ENCODE measurements at regions not wholly inside any gene's neighbourhood (a gene's known extent, or its start where the extent isn't known, plus 50 kb on each side); places are given as distances from the start of the nearest gene placed in this dataset.

DNA sequence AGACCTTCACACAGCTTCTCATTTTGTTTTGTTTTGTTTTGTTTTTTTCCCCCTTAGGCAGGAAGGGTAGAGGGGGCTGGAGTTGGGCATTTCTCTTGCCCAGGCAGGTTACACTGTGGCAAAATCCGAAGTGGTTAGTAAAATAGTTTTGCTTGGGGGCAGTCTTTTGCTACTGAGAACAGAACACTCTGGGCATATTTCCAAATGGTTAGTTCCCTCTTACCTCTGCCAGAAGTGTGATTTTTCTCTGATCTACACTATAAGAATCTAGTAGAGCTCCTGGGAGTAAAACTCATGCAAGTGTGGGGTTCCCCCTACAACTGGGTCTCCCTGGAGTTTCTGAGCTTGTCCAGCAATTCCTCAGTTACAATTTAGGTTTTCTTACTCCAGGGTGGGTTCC is 61.7 kb downstream of the NPS start:
- ATAC-seq (no peak), DNase-seq (no peak)
- Histone ChIP-seq H3K27ac (no peak overlapping the region), H3K27me3 (peaks cover 0 to 5% (median 0%) of the 10 kb centered on the region in 7 donors), H3K4me3 (no peak overlapping the region), H3K4me1 (no peaks in the 10 kb centered on the region), H3K9me3 (peaks cover 0 to 7% (median 0%) of the 10 kb centered on the region in 11 donors), H3K36me3 (no peaks in the 10 kb centered on the region)
- intact Hi-C loops (cut with DNase I), result no loop called here
- TF ChIP-seq, protein P1, sequence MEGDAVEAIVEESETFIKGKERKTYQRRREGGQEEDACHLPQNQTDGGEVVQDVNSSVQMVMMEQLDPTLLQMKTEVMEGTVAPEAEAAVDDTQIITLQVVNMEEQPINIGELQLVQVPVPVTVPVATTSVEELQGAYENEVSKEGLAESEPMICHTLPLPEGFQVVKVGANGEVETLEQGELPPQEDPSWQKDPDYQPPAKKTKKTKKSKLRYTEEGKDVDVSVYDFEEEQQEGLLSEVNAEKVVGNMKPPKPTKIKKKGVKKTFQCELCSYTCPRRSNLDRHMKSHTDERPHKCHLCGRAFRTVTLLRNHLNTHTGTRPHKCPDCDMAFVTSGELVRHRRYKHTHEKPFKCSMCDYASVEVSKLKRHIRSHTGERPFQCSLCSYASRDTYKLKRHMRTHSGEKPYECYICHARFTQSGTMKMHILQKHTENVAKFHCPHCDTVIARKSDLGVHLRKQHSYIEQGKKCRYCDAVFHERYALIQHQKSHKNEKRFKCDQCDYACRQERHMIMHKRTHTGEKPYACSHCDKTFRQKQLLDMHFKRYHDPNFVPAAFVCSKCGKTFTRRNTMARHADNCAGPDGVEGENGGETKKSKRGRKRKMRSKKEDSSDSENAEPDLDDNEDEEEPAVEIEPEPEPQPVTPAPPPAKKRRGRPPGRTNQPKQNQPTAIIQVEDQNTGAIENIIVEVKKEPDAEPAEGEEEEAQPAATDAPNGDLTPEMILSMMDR (IDR thresholded peaks at IDR 0.05), result no peak
- WGBS, 2 donors, result 78 to 79% methylated on average over 1 of the region's 1 CpG

DNA sequence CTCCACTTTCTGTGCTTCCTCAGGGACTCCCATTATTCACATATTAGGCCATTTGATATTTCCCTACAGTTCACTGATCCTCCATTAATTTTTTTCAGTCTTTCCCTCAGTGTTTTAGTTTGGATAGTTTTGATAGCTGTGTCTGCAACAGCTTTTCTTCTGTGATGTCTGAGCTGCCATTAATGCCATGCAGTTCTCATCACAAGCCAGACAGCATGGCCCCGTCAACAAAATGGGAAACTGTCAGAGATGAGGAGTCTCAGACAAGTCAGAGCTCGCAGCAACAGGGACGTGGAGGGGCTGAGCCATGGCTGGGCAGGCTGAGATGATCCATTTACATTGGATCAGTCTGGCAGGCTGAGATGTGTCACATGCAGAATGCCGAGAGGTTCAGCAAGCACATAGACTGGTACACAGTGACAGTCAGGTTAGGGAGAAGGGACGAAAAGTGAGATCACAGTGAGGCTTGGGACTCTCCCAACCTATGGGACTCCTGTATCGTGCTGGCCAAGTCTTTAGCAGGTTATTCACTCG is 65.4 kb downstream of the NPS start:
- ATAC-seq, result no peak
- no peak for DNase-seq
- TF ChIP-seq, protein P1 (IDR thresholded peaks at IDR 0.05), result no peak
- H3K27ac ChIP-seq, result no peak overlapping the region
- H3K36me3 ChIP-seq, result no peaks in the 10 kb centered on the region
- 57 to 59% methylated on average over 7 of the region's 7 CpGs for WGBS, 2 donors
- H3K27me3 ChIP-seq, result peaks cover 0 to 5% (median 0%) of the 10 kb centered on the region in 7 donors
- no peaks in the 10 kb centered on the region for H3K4me1 ChIP-seq
- H3K4me3 ChIP-seq, result no peak overlapping the region
- H3K9me3 ChIP-seq, result peaks cover 0 to 7% (median 0%) of the 10 kb centered on the region in 11 donors
- intact Hi-C loops (cut with DNase I), result loop anchor here in 1 of 10 donors (1.0 kb wide), 1 partner anchor 43 kb away; no protein-coding TSS in a partner anchor

DNA sequence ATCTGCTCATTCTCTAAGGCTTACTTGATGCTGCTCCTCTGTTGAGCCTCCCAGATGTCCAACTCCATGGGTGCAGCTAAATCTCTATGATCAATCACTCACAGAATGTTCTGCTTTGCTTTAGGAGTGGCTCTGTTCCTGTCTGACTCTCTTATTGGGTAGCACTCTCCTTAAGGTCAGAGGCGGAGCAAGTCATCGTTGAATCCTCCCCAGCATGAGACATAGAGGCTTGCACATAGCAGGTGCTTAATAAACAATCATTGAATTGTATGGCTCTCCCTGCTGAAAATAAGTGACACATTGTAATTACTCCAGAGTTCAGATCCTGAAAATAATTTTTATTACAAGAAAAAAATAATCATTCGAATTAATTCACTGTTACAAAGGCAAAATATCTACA is 69.7 kb downstream of the NPS start:
- ATAC-seq (no peak), DNase-seq (no peak)
- 66 to 89% methylated on average over 3 of the region's 3 CpGs for WGBS, 2 donors
- no peak overlapping the region for H3K4me3 ChIP-seq
- H3K4me1 ChIP-seq, result no peaks in the 10 kb centered on the region
- H3K9me3 ChIP-seq, result peaks cover 0 to 16% (median 0%) of the 10 kb centered on the region in 11 donors
- TF ChIP-seq, protein P1 (IDR thresholded peaks at IDR 0.05), result no peak
- H3K27me3 ChIP-seq, result no peaks in the 10 kb centered on the region
- no peaks in the 10 kb centered on the region for H3K36me3 ChIP-seq
- intact Hi-C loops (cut with DNase I), result no loop called here
- H3K27ac ChIP-seq, result no peak overlapping the region

DNA sequence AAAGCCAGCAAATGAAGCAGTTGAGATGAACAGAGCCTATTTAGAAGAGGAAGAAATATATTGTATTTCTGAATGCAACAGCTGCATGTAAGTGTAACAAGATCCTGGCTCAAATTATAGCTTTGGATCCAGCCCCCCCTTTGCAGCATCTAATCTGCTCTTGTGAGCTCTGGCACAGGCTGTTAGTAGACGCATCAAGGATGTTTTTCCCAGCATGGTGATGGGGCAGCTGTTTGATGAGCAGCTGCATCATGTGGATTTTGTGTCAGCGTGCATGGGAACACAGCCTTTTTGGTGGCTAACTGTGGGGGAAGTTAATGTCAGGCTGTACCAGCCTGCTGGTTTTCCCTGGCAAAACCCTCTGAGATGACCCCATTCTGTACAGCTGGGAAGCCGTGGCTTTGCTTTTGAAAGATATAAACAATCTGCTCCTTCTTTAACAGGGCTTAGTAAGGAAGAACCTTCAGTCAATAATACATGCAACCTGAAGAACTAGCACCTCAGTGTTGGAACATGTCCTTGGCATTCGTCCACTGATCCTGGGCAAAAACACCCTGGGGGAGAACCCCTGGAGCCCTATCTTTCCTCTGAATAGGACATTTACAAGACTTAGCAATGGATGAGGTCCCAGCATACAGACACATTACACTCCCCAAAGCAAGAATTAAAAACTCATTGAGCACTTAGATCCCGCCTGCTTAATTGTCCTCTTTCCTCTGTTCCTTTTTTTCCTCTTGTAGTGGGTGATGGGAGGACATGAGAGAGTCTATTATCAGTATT is 70.6 kb downstream of the NPS start:
- no peak overlapping the region for H3K27ac ChIP-seq
- no peaks in the 10 kb centered on the region for H3K27me3 ChIP-seq
- TF ChIP-seq, protein P1 (IDR thresholded peaks at IDR 0.05), result no peak
- intact Hi-C loops (cut with DNase I), result no loop called here
- no peaks in the 10 kb centered on the region for H3K4me1 ChIP-seq
- ATAC-seq (no peak), DNase-seq (no peak)
- 68 to 72% methylated on average over 5 of the region's 5 CpGs for WGBS, 2 donors
- peaks cover 0 to 20% (median 0%) of the 10 kb centered on the region in 11 donors for H3K9me3 ChIP-seq
- H3K4me3 ChIP-seq, result no peak overlapping the region
- no peaks in the 10 kb centered on the region for H3K36me3 ChIP-seq
